ENCODE measurements at regions not wholly inside any gene's neighbourhood (a gene's known extent, or its start where the extent isn't known, plus 50 kb on each side); places are given as distances from the start of the nearest gene placed in this dataset.

DNA sequence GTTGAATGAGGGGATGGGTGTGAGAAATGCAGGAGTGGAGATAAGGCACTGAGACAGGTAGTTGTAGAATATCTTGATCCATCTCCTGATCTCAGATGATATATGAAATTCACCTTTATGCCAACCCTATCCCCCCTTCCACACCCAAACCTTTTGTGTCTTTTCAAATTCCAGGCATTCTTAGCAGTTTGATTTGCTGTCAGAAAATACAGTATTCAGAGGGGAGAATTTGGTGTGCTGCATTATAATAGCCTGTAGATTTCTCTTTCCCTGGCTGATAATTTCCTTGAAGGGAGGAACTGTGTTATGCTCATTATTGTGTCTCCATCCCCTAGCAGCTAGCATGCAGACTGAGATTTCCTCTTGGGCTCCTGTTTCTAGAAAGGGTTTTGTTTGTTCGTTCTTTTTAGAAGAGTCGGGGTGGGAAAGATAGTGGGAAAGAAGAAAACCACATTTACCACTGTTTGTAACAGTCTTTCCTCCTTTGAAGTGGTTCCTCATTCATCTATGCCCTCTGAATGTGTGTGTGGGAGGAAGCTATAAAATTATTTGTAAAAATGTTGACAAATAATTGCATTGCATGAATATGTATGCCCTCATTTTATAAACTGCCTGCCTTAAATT, 373.4 kb downstream of the DIPK2A start:
- Mint-ChIP-seq H3K27me3 (peaks cover 4 to 23% (median 13%) of the 10 kb centered on the region in 5 donors), H3K4me1 (peaks cover 0 to 10% (median 9%) of the 10 kb centered on the region in 4 donors), H3K9me3 (peaks cover 0 to 3% (median 0%) of the 10 kb centered on the region in 9 donors), H3K36me3 (peaks cover 0 to 3% (median 0%) of the 10 kb centered on the region in 3 donors), H3K27ac (no peak overlapping the region), H3K4me3 (no peak overlapping the region)
- no peak for DNase-seq
- POLR2A ChIA-PET, result no interaction called here
- ATAC-seq, result no peak

DNA sequence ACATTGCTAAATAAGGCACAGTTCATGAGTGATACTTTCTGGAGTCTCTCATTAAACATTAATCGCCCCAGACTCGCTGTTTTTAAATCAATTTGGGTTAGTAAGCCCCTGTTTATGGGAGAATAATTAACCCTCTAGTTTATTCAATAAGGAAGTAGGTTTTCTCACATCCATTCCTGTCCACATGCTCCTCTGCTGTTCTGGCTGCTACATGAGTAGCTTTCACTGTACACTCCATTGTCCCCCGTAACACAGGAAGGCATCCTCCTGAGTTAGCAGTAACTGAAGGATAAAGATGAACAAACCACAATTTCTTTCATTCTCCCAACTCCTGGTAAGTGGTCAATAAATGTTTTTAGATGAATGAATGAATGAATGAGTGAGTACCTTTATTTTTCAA, 378.5 kb downstream of the DIPK2A start:
- H3K4me3 Mint-ChIP-seq, result no peak overlapping the region

DNA sequence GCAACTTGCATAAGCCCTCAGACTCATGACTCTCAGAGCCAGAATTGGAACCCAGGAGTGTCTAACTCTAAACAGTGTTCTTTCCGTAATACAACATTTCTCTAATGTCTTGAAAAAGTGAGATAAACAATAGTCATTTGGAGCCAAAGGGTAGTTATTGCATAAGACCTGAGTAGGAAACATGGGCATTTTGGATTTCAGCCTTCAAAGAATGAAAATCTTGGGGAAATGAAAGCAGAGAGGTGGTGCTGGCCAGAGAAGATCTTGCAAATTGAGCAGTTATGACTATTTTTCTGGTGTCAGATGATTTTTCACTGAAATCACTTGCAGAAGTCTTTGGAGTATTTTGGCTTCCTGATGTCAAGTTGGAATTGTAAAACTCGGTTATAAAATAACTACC, 379.4 kb downstream of the DIPK2A start:
- H3K4me3 Mint-ChIP-seq, result no peak overlapping the region
- peaks cover 0 to 8% (median 4%) of the 10 kb centered on the region in 5 donors for H3K27me3 Mint-ChIP-seq
- H3K9me3 Mint-ChIP-seq, result no peaks in the 10 kb centered on the region
- no peak for ATAC-seq
- no peaks in the 10 kb centered on the region for H3K4me1 Mint-ChIP-seq
- H3K27ac Mint-ChIP-seq, result no peak overlapping the region
- POLR2A ChIA-PET, result no interaction called here
- no peak for DNase-seq
- no peaks in the 10 kb centered on the region for H3K36me3 Mint-ChIP-seq

More for the DNA sequence above, 378.5 kb downstream of the DIPK2A start:
- ATAC-seq (no peak), DNase-seq (no peak)
- Mint-ChIP-seq H3K27me3 (peaks cover 0 to 8% (median 4%) of the 10 kb centered on the region in 5 donors), H3K4me1 (peaks cover 0 to 3% (median 2%) of the 10 kb centered on the region in 4 donors), H3K36me3 (no peaks in the 10 kb centered on the region), H3K27ac (no peak overlapping the region), H3K9me3 (no peaks in the 10 kb centered on the region)
- POLR2A ChIA-PET, result no interaction called here

DNA sequence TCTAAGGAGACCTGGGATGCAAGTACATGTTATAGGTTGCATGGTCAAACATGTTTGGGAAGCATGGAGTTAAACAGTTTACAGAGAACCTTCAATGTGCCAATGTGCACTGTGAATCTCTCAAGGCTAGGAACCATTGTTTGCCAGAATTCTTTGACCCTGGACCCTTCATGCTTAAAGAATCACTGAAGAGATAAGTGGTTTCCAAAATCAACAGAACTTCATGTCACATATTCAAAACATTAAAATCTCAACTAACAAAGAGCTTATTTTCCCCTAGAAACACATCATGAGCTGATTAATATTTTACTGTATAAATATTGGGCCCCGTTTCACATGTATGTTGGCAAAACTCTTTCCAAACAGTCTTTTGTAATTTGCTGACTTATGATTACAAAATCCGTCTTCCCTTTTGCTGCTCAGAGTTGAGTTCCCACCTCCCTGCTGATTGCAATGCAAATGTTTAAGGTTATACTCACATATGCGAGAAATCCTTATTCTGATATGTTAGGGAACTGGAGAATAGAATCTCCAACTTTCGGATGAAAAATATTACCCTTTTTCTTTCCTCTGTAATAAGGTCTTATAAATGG, 380.2 kb downstream of the DIPK2A start:
- DNase-seq (no peak), ATAC-seq (no peak)
- peaks cover 0 to 4% (median 4%) of the 10 kb centered on the region in 5 donors for H3K27me3 Mint-ChIP-seq
- H3K4me3 Mint-ChIP-seq, result no peak overlapping the region
- POLR2A ChIA-PET, result no interaction called here
- no peaks in the 10 kb centered on the region for H3K36me3 Mint-ChIP-seq
- H3K4me1 Mint-ChIP-seq, result no peaks in the 10 kb centered on the region
- H3K9me3 Mint-ChIP-seq, result no peaks in the 10 kb centered on the region
- no peak overlapping the region for H3K27ac Mint-ChIP-seq

DNA sequence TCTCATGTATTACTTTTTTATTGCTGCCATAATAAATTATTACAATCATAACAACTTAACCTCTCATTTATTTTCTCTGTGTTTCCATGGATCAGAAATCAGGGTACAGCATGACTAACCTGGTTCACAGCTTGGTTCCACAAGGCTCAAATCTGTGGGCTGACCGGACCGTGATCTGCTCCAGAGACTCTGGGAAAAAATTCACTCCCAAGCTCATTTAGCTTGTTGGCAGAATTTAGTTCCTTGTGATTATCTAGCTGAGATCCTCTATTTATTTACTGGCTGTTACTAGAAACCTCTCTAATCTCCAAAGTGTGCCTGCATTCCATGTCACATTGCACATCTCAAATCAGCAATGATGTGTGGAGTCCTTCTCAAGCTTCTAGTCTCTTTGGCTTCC, 386.6 kb downstream of the DIPK2A start:
- POLR2A ChIA-PET, result no interaction called here

DNA sequence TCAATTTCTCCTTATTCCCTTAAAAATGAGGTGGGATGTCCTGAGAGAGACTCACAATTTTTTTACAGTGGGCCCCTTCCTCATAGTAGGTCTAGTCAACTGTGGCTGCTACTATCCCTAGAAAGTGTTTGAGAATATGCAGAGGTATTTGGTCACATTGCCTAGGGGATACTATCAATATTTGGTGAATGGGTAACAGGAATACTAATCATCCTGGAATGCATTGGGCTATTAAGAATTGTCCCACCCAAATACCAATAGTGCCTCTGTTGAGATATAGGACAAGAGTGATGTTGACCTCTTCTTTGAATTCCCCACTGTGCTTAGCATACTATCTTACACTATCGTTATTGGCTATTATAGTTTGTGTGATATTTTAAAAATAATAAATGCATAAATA, 389.4 kb downstream of the DIPK2A start:
- Mint-ChIP-seq H3K9me3 (peaks cover 0 to 23% (median 3%) of the 10 kb centered on the region in 9 donors), H3K36me3 (peaks cover 0 to 5% (median 0%) of the 10 kb centered on the region in 3 donors), H3K4me1 (no peaks in the 10 kb centered on the region), H3K27me3 (peaks cover 0 to 10% (median 4%) of the 10 kb centered on the region in 5 donors), H3K27ac (no peak overlapping the region), H3K4me3 (no peak overlapping the region)
- POLR2A ChIA-PET, result no interaction called here
- ATAC-seq (no peak), DNase-seq (no peak)

More for the DNA sequence above, 386.6 kb downstream of the DIPK2A start:
- Mint-ChIP-seq H3K9me3 (peaks cover 0 to 17% (median 0%) of the 10 kb centered on the region in 9 donors), H3K4me3 (no peak overlapping the region), H3K4me1 (no peaks in the 10 kb centered on the region), H3K27me3 (peaks cover 0 to 10% (median 4%) of the 10 kb centered on the region in 5 donors), H3K27ac (no peak overlapping the region), H3K36me3 (no peaks in the 10 kb centered on the region)
- ATAC-seq (no peak), DNase-seq (no peak)

DNA sequence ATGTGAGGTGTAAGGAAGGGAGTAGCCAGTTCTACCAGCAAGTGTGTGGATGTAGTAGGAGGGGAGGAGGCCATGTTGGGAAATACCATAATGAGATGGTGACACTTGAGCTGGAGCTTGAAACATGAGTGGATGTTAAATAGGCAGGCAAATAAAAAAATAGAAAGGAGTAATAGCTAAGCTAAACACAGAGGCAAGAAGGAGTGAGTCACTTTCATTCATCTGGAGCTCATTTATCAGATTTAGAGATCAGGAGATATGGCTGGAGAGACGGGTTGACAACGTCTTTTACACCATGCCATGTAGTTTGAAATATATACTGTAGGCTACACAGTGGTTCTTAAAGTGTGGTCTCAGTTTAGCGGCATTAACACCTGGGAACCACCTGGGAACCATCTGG, 390.5 kb downstream of the DIPK2A start:
- Mint-ChIP-seq H3K4me3 (no peak overlapping the region), H3K27ac (no peak overlapping the region), H3K9me3 (peaks cover 0 to 32% (median 8%) of the 10 kb centered on the region in 9 donors)

DNA sequence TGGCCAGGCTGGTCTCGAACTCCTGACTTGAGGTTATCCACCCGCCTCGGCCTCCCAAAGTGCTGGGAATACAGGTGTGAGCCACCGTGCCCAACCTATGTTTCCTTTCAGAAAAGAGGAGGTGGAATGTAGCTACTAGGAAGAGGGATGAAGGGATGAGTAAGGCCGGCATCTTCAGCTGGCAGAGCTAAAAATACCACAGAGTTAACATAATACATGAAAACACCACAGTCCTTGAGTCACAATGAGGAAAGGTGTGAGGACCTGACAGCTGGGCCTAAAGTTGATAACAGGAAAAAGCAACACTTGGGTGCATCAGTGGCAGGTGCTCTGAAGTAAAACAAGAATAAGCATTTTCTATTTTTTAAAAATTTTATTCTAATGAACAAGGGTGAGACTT, 392.2 kb downstream of the DIPK2A start:
- DNase-seq (no peak), ATAC-seq (no peak)
- Mint-ChIP-seq H3K27ac (no peak overlapping the region), H3K4me3 (no peak overlapping the region), H3K9me3 (peaks cover 0 to 42% (median 17%) of the 10 kb centered on the region in 9 donors), H3K4me1 (no peaks in the 10 kb centered on the region), H3K27me3 (peaks cover 0 to 14% (median 9%) of the 10 kb centered on the region in 5 donors), H3K36me3 (peaks cover 0 to 20% (median 3%) of the 10 kb centered on the region in 3 donors)
- POLR2A ChIA-PET, result no interaction called here

More for the DNA sequence above, 390.5 kb downstream of the DIPK2A start:
- ATAC-seq (no peak), DNase-seq (no peak)
- H3K27me3 Mint-ChIP-seq, result peaks cover 0 to 14% (median 5%) of the 10 kb centered on the region in 5 donors
- no peaks in the 10 kb centered on the region for H3K4me1 Mint-ChIP-seq
- peaks cover 0 to 13% (median 0%) of the 10 kb centered on the region in 3 donors for H3K36me3 Mint-ChIP-seq
- POLR2A ChIA-PET, result no interaction called here

DNA sequence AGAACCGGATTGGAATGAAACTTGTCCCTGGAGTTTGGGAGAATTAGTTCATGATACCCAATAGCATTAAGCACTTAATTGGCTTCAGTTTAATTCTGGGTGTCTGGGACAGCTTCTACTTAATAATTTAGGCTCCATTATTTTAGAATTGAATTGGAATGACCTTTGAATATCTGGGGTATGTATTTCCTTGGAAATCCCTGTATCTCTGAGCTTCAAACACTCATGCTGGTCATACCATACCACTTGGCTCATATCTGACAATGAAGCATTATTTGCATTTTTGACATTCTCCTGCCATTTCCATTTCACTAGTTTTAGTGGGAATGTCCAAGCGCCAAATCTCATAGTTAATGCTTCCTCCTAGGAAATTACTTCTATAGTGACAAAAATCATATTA, 393.1 kb downstream of the DIPK2A start:
- Mint-ChIP-seq H3K27me3 (peaks cover 0 to 14% (median 3%) of the 10 kb centered on the region in 5 donors), H3K36me3 (peaks cover 0 to 20% (median 3%) of the 10 kb centered on the region in 3 donors), H3K4me3 (no peak overlapping the region), H3K4me1 (no peaks in the 10 kb centered on the region), H3K9me3 (peaks cover 0 to 42% (median 23%) of the 10 kb centered on the region in 9 donors), H3K27ac (no peak overlapping the region)
- ATAC-seq (no peak), DNase-seq (no peak)
- POLR2A ChIA-PET, result no interaction called here

DNA sequence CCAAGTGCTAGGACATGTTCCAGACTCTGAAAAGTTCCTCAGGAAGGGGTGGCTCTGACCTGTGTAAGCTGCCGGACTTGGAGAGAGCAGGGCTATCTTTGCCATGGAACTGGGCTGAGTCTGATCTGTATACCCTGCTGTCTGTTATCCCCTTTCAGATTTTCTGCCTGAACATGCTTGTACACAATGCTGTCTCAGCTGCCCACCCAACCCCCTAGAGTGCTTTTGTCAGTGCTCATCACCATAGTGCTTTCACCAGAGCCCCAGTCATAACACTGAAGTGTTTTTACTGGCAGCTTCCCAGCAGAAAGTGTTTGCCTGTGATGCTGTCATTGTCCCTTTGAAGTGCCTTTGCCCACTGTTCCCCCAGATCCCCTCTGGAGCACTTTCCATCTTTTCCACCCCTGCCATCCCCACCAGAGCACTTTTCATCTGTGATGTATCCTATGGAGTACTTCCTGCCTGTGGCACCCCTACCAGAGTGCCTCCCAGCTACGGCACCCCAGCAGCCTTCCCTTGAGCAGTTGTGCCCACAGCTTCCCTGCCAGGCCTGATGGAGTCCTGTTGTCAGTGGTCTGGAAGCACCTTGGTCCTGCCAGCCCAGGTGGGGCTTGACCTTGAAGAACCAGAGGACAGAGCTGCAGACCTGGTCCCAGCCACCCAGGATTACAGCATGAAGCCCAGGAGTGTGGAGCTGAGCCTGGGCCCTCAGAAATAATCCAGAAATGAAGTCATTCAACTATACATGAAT, 397.7 kb downstream of the DIPK2A start:
- POLR2A ChIA-PET, result no interaction called here
- Mint-ChIP-seq H3K36me3 (peaks cover 0 to 20% (median 3%) of the 10 kb centered on the region in 3 donors), H3K9me3 (peaks cover 12 to 57% (median 37%) of the 10 kb centered on the region in 9 donors), H3K4me3 (no peak overlapping the region), H3K4me1 (no peaks in the 10 kb centered on the region), H3K27me3 (peaks cover 0 to 5% (median 0%) of the 10 kb centered on the region in 5 donors), H3K27ac (no peak overlapping the region)
- DNase-seq, result no peak
- no peak for ATAC-seq

DNA sequence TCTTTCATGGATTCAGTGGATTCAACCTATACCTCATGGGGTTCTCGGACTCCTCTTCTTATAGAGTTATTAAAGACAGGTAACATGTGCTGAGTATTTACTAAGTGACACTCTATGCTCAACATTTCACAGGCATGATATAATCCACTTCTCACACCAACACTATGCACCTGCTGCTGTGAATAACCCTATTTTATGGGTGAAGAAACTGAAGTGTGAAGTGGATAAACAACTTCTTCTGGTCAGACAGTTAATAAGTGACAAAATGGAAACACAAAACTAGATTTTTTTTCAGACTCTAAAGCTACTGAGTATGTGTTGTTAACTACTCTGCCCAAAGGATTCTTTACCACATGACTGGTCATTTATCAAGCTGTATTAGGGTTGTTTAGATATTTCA, 403.5 kb downstream of the DIPK2A start:
- Mint-ChIP-seq H3K27ac (no peak overlapping the region), H3K36me3 (no peaks in the 10 kb centered on the region), H3K4me1 (no peaks in the 10 kb centered on the region), H3K9me3 (peaks cover 6 to 25% (median 17%) of the 10 kb centered on the region in 9 donors), H3K4me3 (no peak overlapping the region), H3K27me3 (no peaks in the 10 kb centered on the region)
- POLR2A ChIA-PET, result no interaction called here
- DNase-seq (no peak), ATAC-seq (no peak)

DNA sequence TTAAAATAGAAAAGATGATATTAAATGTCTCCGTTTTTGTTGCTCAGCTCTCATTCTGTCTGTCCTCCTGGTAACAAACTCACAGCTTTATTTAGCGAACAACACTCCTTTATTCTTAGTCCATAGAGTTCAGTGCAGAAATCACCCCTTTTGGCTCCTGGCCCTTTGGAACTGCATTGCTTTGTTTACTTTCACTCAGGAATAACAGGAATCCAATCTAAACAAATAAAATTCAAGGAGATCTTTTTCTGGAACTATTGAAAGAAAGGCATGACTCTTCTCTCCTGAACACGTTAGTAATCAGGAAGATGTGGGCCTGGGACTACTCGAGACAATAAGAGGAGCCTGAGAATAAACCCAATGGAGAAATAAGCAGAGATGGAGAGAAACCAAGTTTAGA, 409.2 kb downstream of the DIPK2A start:
- Mint-ChIP-seq H3K4me1 (no peaks in the 10 kb centered on the region), H3K27ac (no peak overlapping the region), H3K4me3 (no peak overlapping the region), H3K9me3 (peaks cover 0 to 11% (median 0%) of the 10 kb centered on the region in 9 donors), H3K27me3 (peaks cover 0 to 2% (median 0%) of the 10 kb centered on the region in 5 donors), H3K36me3 (no peaks in the 10 kb centered on the region)
- ATAC-seq (no peak), DNase-seq (no peak)
- POLR2A ChIA-PET, result no interaction called here

DNA sequence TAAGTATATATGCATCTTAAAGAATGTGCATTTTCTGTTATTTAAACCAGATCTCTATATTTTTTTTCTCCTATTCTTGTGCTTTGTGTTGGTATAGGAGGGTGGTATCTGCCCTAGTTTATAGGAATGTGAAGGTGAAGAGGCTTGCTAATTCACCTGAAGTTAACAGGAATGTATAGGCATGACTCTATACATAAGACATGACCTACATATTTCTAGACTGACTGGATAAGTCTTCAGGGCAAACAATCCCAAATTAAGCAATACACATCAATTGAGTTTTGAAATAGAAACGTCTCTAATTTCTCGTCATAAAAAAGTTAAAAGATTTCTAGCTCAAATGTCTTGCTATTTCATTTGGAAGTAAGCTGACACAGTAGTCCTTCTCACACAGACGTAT, 410.0 kb downstream of the DIPK2A start:
- peaks cover 0 to 2% (median 0%) of the 10 kb centered on the region in 5 donors for H3K27me3 Mint-ChIP-seq
- no peaks in the 10 kb centered on the region for H3K36me3 Mint-ChIP-seq

More for the DNA sequence above, 410.0 kb downstream of the DIPK2A start:
- H3K4me3 Mint-ChIP-seq, result no peak overlapping the region
- no peak overlapping the region for H3K27ac Mint-ChIP-seq
- ATAC-seq (no peak), DNase-seq (no peak)
- POLR2A ChIA-PET, result no interaction called here
- H3K4me1 Mint-ChIP-seq, result no peaks in the 10 kb centered on the region
- peaks cover 0 to 11% (median 0%) of the 10 kb centered on the region in 9 donors for H3K9me3 Mint-ChIP-seq

All from naive thymus-derived CD8-positive, alpha-beta T cell (primary cell).